GM12873 (cell line): ENCODE measurements at regions not wholly inside any gene's neighbourhood (a gene's known extent, or its start where the extent isn't known, plus 50 kb on each side); places are given as distances from the start of the nearest gene placed in this dataset.

ENCODE experiments used
- CTCF ChIP-seq: IDR thresholded peaks from 2 replicates; pipeline ENCODE4 v1.5.1; 2012; ENCODE audit warnings: low read depth, mild to moderate bottlenecking, moderate library complexity, low read length, control low read depth; ENCODE audit not compliant: insufficient read depth; ENCODE audit errors: missing control alignments

DNA sequence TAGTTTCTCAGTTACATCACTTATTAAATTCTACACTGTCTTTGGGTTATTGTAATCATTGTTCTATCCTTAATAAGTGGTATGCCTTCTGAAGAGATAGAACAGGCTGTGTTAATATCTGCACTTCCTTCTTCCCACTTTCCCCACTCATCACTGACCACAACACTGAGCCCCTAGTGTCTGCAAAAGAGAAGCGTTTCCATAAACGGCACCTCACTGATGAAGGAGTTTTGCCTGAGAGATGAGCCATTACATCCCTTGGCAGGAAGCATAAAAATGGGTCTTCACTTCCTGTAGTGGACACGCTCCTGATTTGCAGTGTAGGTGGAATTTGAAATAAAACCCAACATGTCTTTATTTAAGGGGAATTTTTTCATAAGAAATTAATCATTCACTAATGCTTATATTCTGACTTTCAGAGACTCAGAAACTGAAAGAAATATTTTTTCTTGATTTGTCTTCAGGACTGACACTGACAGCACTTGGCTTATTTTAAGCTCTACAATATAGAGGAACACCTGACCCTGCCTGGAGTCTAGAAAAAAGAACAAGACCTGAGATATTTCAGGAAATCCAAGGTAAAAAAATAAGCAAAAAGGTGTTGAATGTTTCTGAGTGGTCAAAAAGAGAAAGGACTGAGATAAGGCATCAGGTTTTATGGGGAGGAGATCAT lies 275.3 kb downstream of the RAD51AP2 start:
- TF ChIP-seq CTCF = no peak

- TF ChIP-seq CTCF = no peak
Observed at GRCh38 chr2:17239550-17239949, 278.7 kb downstream of the RAD51AP2 start.

DNA sequence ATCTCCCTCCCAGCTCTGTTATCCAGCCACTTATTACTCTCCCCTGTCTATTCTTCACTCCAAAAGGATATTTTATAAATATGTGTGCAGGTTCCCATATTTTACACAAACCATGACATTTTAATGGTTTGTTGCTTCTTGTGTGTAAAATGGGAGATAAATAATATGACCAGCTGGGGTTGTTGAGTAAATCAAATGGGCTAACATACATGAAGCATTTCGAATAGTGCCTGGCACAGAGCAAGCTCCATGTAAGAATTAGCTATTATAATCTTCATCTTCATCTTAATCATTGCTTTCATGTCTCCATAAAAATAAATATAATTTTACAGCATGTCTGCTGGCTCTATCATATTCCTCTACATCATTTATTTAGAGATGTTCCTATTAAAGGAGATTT lies 283.1 kb downstream of the RAD51AP2 start:
- no peak for TF ChIP-seq CTCF

GRCh38 chr2:17232776-17233556 lies 285.3 kb downstream of the RAD51AP2 start:
- no peak for TF ChIP-seq CTCF

GRCh38 chr2:17231394-17231965 lies 286.8 kb downstream of the RAD51AP2 start:
- TF ChIP-seq CTCF = no peak

DNA sequence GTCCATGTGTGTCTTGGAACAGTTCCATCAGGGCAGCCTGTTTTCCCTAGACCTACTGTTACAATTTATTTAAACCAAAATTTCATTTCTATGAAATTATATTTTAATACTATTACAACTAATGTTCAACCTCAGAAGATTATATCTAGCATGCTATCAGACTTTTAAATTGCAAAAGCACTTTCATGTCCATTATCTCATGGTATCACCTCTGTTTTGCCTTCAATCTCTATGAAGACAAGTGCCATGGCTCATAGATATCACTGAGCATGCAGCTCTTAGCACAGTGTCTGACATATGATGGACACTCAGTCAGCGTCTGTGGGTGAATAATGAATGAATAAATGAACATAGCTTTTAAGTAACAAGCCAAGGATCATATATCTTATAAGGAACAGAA lies 288.8 kb downstream of the RAD51AP2 start:
- TF ChIP-seq CTCF = no peak

GRCh38 chr2:17228461-17228860 lies 289.8 kb downstream of the RAD51AP2 start:
- TF ChIP-seq CTCF = no peak
